Adrenal gland (tissue), 5 donors: ENCODE measurements at regions not wholly inside any gene's neighbourhood (a gene's known extent, or its start where the extent isn't known, plus 50 kb on each side); places are given as distances from the start of the nearest gene placed in this dataset.
A peak's percentile ranks its signal among the peaks of the same experiment; 100 is the strongest.

Experiments
- POLR2A ChIP-seq, 2 donors: fragments of 450-650 bp; IDR thresholded peaks; one replicate each; pipeline ENCODE4 v1.6.1; 2017; ENCODE audit warnings: antibody characterized with exemption in 2 of 2, mild to moderate bottlenecking in 2 of 2, moderate library complexity in 1 of 2
- TF ChIP-seq, protein P1 (sequence below), 6 experiments: fragments of 450-650 bp in 4 of 6; fragments of 200-600 bp in 2 of 6; sonication (generic) in 1 of 6; IDR thresholded peaks; 1 replicate in 5 of 6; 2 replicates in 1 of 6; pipeline versions ENCODE4 v1.5.1 to v1.8.0; 2016 to 2021; ENCODE audit warnings: antibody characterized with exemption in 6 of 6, mild to moderate bottlenecking in 2 of 6, moderate library complexity in 1 of 6
- donor health status: DM: no; HTN: no; CAD: no.

DNA sequence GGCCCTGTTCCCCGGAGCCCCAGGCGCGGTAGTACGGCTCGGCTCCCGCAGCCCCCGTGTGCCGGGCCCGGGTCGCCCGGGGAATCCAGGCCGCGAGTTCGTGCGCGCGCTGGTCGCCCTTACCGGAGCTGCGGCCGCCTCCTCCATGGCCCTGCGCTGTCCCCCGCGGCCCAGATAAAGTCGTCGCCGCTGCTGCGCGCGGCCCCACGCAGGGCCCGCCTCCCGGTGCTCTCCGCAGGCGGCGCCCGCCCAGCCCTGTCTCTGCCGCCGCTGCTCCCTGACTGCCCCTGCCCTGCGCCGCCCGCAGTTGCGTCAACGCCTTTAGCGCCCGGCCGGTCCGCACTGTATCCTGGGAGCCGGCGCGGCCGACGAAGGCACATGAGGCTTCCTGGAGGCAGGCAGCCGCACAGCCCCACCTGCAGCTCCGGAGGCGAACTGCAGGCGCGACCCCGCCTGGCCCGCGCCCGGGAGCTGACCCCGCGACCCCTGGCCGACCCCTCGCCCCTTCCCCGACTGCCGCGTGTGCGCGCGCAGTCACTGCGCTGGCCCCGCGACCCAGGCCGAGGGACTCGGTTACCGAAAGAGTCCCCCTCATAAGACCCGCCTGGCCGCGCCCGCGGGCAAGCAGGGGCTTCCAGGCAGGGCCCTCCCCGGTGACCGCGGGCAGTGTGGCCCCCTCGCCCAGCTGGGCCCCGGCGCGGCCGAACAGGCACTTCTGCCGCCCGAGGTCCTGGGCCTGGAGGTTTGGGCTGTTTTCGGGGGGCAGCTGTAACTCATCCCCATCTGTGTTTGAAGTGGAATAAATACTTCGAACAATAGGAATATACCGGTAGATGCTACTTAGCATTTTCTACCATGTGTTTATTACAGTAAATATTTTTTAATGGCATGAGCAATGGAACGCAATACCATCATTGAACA lies 127.1 kb upstream of the ZNF746 start:
- TF ChIP-seq, protein P1, sequence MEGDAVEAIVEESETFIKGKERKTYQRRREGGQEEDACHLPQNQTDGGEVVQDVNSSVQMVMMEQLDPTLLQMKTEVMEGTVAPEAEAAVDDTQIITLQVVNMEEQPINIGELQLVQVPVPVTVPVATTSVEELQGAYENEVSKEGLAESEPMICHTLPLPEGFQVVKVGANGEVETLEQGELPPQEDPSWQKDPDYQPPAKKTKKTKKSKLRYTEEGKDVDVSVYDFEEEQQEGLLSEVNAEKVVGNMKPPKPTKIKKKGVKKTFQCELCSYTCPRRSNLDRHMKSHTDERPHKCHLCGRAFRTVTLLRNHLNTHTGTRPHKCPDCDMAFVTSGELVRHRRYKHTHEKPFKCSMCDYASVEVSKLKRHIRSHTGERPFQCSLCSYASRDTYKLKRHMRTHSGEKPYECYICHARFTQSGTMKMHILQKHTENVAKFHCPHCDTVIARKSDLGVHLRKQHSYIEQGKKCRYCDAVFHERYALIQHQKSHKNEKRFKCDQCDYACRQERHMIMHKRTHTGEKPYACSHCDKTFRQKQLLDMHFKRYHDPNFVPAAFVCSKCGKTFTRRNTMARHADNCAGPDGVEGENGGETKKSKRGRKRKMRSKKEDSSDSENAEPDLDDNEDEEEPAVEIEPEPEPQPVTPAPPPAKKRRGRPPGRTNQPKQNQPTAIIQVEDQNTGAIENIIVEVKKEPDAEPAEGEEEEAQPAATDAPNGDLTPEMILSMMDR (IDR thresholded peaks at IDR 0.05): peak; percentile 61 to 98 (median 82)
- TF ChIP-seq POLR2A (IDR thresholded peaks at IDR 0.05): peak; percentile 80 to 93
